RWPE1 (cell line): ENCODE measurements at regions not wholly inside any gene's neighbourhood (a gene's known extent, or its start where the extent isn't known, plus 50 kb on each side); places are given as distances from the start of the nearest gene placed in this dataset.

Experiments used
- CTCF ChIA-PET: fragments of 350-600 bp; sonication (Branson Sonifier 250); formaldehyde crosslinking; extraction: SDS; loops from one replicate; lab custom pipeline; 2021; lab: Yijun Ruan, JAX
- POLR2A ChIA-PET: fragments of 400-600 bp; formaldehyde crosslinking; extraction: SDS; loops from one replicate; lab custom pipeline; 2020; ENCODE audit warnings: antibody characterized with exemption; ENCODE audit not compliant: low non-redundant PET; lab: Yijun Ruan, JAX
- DNase-seq: peaks from one replicate; pipeline ENCODE4 v3.0.0; 2012; ENCODE audit warnings: low spot score
- H3K27ac ChIP-seq: fragments of 450-650 bp; 2 replicates; pipeline ENCODE4 v1.5.1; 2017
- CTCF ChIP-seq: fragments of 450-650 bp; conservative IDR thresholded peaks from 2 replicates; pipeline ENCODE4 v1.5.1; 2017; ENCODE audit warnings: low read depth, mild to moderate bottlenecking

GRCh38 chr3:67897351-67898336 lies 243.2 kb upstream of the SUCLG2 start:
- DNase-seq: no peak
- CTCF ChIA-PET: no interaction called here
- TF ChIP-seq CTCF: no peak
- POLR2A ChIA-PET: no interaction called here
- no peak overlapping the region for H3K27ac ChIP-seq

GRCh38 chr3:67896130-67896529 lies 241.7 kb upstream of the SUCLG2 start:
- ChIA-PET CTCF (no interaction called here), POLR2A (no interaction called here)
- H3K27ac ChIP-seq: no peak overlapping the region
- no peak for DNase-seq
- no peak for TF ChIP-seq CTCF

- no peak for DNase-seq
- POLR2A ChIA-PET: no interaction called here
- CTCF ChIA-PET: no interaction called here
- no peak overlapping the region for H3K27ac ChIP-seq
- TF ChIP-seq CTCF: no peak
Measured at GRCh38 chr3:67894510-67894909, 240.1 kb upstream of the SUCLG2 start.

GRCh38 chr3:67884345-67884744 lies 229.9 kb upstream of the SUCLG2 start:
- TF ChIP-seq CTCF: no peak
- no peak for DNase-seq
- POLR2A ChIA-PET: no interaction called here
- CTCF ChIA-PET: no interaction called here
- no peak overlapping the region for H3K27ac ChIP-seq

- DNase-seq: no peak
- POLR2A ChIA-PET: no interaction called here
- H3K27ac ChIP-seq: no peak overlapping the region
Measured at GRCh38 chr3:67883766-67884165, 229.4 kb upstream of the SUCLG2 start.

GRCh38 chr3:67882981-67883380 lies 228.6 kb upstream of the SUCLG2 start:
- POLR2A ChIA-PET: no interaction called here
- DNase-seq: no peak
- no peak for TF ChIP-seq CTCF
- H3K27ac ChIP-seq: no peak overlapping the region
- CTCF ChIA-PET: no interaction called here

More at GRCh38 chr3:67883766-67884165, 229.4 kb upstream of the SUCLG2 start:
- CTCF ChIA-PET: no interaction called here
- TF ChIP-seq CTCF: no peak
